ENCODE measurements at regions not wholly inside any gene's neighbourhood (a gene's known extent, or its start where the extent isn't known, plus 50 kb on each side); places are given as distances from the start of the nearest gene placed in this dataset.
"Not testable (repeated sequence)": the region's sequence is repeated elsewhere in the genome, so short reads cannot be mapped to it uniquely, and the experiment has no call there.

GRCh38 chr1:71292203-71292602 lies 211.4 kb upstream of the ZRANB2 start (continued):
- TF ChIP-seq RXRA (IDR thresholded peaks at IDR 0.05; ENCODE audit: borderline replicate concordance, low read depth) = no peak

- DNase-seq; H2AFZ ChIP-seq (ENCODE audit: low read depth); H3K4me3 ChIP-seq (ENCODE audit: low read depth in 2 of 2, low read length in 1 of 2); H3K79me2 ChIP-seq (ENCODE audit: insufficient read depth); H3K9ac ChIP-seq; H3K36me3 ChIP-seq (replicated peaks in 1 of 2; ENCODE audit: control insufficient read depth in 1 of 2, insufficient read depth in 2 of 2, low read length in 1 of 2); H3K27ac ChIP-seq (ENCODE audit: low read depth in 2 of 2, low read length in 1 of 2); H3K27me3 ChIP-seq (ENCODE audit: insufficient read depth); POLR2A ChIA-PET; H3K4me1 ChIP-seq (ENCODE audit: control insufficient read depth in 1 of 2, insufficient read depth in 2 of 2, low read depth in 1 of 2, low read length in 1 of 2); H3F3A ChIP-seq (replicated peaks; ENCODE audit: insufficient read depth); H3K9me3 ChIP-seq; H4K20me1 ChIP-seq (ENCODE audit: insufficient read depth); H3K4me2 ChIP-seq; H3K9me2 ChIP-seq: not testable (repeated sequence)
- CTCF ChIA-PET = interaction anchor here (0.6 to 1.1 kb wide), 2 partner anchors 15 to 64 kb away, joined by 3 read pairs; no protein-coding TSS in a partner anchor
- WGBS (ENCODE audit: low lambda C conversion rate) = 38% methylated on average over 4 of the region's 6 CpGs
Observed at GRCh38 chr1:71290506-71291237, 209.8 kb upstream of the ZRANB2 start.

- H3K36me3 ChIP-seq (replicated peaks in 1 of 2; ENCODE audit: control insufficient read depth in 1 of 2, insufficient read depth in 2 of 2, low read length in 1 of 2) = no peaks in the 10 kb centered on the region
- H3F3A ChIP-seq (replicated peaks; ENCODE audit: insufficient read depth) = no peaks in the 10 kb centered on the region
- no peak overlapping the region for H3K4me2 ChIP-seq
- H3K4me1 ChIP-seq (ENCODE audit: control insufficient read depth in 1 of 2, insufficient read depth in 2 of 2, low read depth in 1 of 2, low read length in 1 of 2) = no peaks in the 10 kb centered on the region
- H3K79me2 ChIP-seq (ENCODE audit: insufficient read depth) = no peaks in the 10 kb centered on the region; the same call in 1 of the 2 replicates
- no peaks in the 10 kb centered on the region for H3K27me3 ChIP-seq (ENCODE audit: insufficient read depth)
- WGBS (ENCODE audit: low lambda C conversion rate) = 36% methylated on average over 1 of the region's 1 CpG
- no peak overlapping the region for H2AFZ ChIP-seq (ENCODE audit: low read depth)
- ChIA-PET CTCF (no interaction called here), POLR2A (no interaction called here)
- peaks cover 4% of the 10 kb centered on the region; the same call in 1 of the 2 replicates for H3K9me2 ChIP-seq
- H3K9me3 ChIP-seq = no peaks in the 10 kb centered on the region
- no peak for TF ChIP-seq EZH2phosphoT487 (IDR thresholded peaks at IDR 0.05; ENCODE audit: borderline replicate concordance, low read depth)
- TF ChIP-seq RCOR1 (IDR thresholded peaks at IDR 0.05; ENCODE audit: low read length) = no peak
- no peak for TF ChIP-seq FOXJ3 (CRISPR knock-in tag; IDR thresholded peaks at IDR 0.05)
- no peak for TF ChIP-seq FOSL2 (IDR thresholded peaks at IDR 0.05; ENCODE audit: borderline replicate concordance, low read depth)
- no peak for TF ChIP-seq FOXM1 (IDR thresholded peaks at IDR 0.05; ENCODE audit: low read depth)
- no peak for TF ChIP-seq SIN3A (IDR thresholded peaks at IDR 0.05; ENCODE audit: borderline replicate concordance, low read depth, low read length)
- H4K20me1 ChIP-seq (ENCODE audit: insufficient read depth) = no peaks in the 10 kb centered on the region
- no peak overlapping the region for H3K27ac ChIP-seq (ENCODE audit: low read depth in 2 of 2, low read length in 1 of 2)
- DNase-seq = no peak
- no peak overlapping the region for H3K9ac ChIP-seq
- H3K4me3 ChIP-seq (ENCODE audit: low read depth in 2 of 2, low read length in 1 of 2) = no peak overlapping the region
Observed at GRCh38 chr1:71285529-71285928, 204.7 kb upstream of the ZRANB2 start.

GRCh38 chr1:71276466-71276865 lies 195.6 kb upstream of the ZRANB2 start:
- Histone ChIP-seq H3K36me3 (replicated peaks in 1 of 2; ENCODE audit: control insufficient read depth in 1 of 2, insufficient read depth in 2 of 2, low read length in 1 of 2) (no peaks in the 10 kb centered on the region), H3K4me3 (ENCODE audit: low read depth in 2 of 2, low read length in 1 of 2) (no peak overlapping the region), H3K9me3 (no peaks in the 10 kb centered on the region), H3K4me2 (no peak overlapping the region), H4K20me1 (ENCODE audit: insufficient read depth) (no peaks in the 10 kb centered on the region), H3K9ac (no peak overlapping the region), H3K27ac (ENCODE audit: low read depth in 2 of 2, low read length in 1 of 2) (no peak overlapping the region), H3K9me2 (no peaks in the 10 kb centered on the region), H2AFZ (ENCODE audit: low read depth) (no peak overlapping the region), H3K4me1 (ENCODE audit: control insufficient read depth in 1 of 2, insufficient read depth in 2 of 2, low read depth in 1 of 2, low read length in 1 of 2) (no peaks in the 10 kb centered on the region), H3F3A (replicated peaks; ENCODE audit: insufficient read depth) (no peaks in the 10 kb centered on the region), H3K79me2 (ENCODE audit: insufficient read depth) (no peaks in the 10 kb centered on the region), H3K27me3 (ENCODE audit: insufficient read depth) (no peaks in the 10 kb centered on the region)
- ChIA-PET CTCF (interaction anchor here (0.8 to 1.5 kb wide), 2 partner anchors 16 to 67 kb away, joined by 3 read pairs; no protein-coding TSS in a partner anchor), POLR2A (no interaction called here)
- no peak for DNase-seq
- TF ChIP-seq ELF1 (IDR thresholded peaks at IDR 0.05) (no peak), TEAD4 (IDR thresholded peaks at IDR 0.05; ENCODE audit: borderline replicate concordance, insufficient read depth) (no peak)
